HL-60 (cell line): ENCODE measurements at regions not wholly inside any gene's neighbourhood (a gene's known extent, or its start where the extent isn't known, plus 50 kb on each side); places are given as distances from the start of the nearest gene placed in this dataset.

Experiments used
- DNase-seq, 2 experiments: peaks; one replicate each; pipeline ENCODE4 v3.0.0-alpha.2; 2010 to 2020; ENCODE audit warnings: low read depth in 1 of 2, low spot score in 1 of 2
- H3K27ac ChIP-seq: fragments of 250-450 bp; sonication (Bioruptor Pico); replicated peaks from 2 replicates; pipeline ENCODE4 v1.5.1; 2020; ENCODE audit warnings: mild to moderate bottlenecking, moderate library complexity
- H3K27me3 ChIP-seq: fragments of 250-450 bp; sonication (Bioruptor Pico); 2 replicates; pipeline ENCODE4 v1.5.1; 2021; ENCODE audit warnings: mild to moderate bottlenecking, moderate library complexity; ENCODE audit not compliant: insufficient read depth, poor library complexity, severe bottlenecking
- H3K4me3 ChIP-seq: replicated peaks from 2 replicates; pipeline ENCODE4 v1.5.1; 2011; ENCODE audit warnings: mild to moderate bottlenecking, control low read depth, low read length; ENCODE audit not compliant: insufficient read depth
- CTCF ChIP-seq: IDR thresholded peaks from one replicate; pipeline ENCODE4 v1.5.1; 2011; ENCODE audit warnings: low read length, control low read depth, inconsistent platforms; ENCODE audit not compliant: insufficient read depth
- GABPA ChIP-seq: IDR thresholded peaks from 2 replicates; pipeline ENCODE4 v1.6.1; 2012; ENCODE audit warnings: low read depth
- POLR2AphosphoS5 ChIP-seq: IDR thresholded peaks from 2 replicates; pipeline ENCODE4 v1.6.1; 2012; ENCODE audit warnings: low read depth
- REST ChIP-seq: IDR thresholded peaks from 2 replicates; pipeline ENCODE4 v1.6.1; 2012; ENCODE audit warnings: low read depth; ENCODE audit not compliant: insufficient replicate concordance
- SPI1 ChIP-seq: IDR thresholded peaks from 2 replicates; pipeline ENCODE4 v1.6.1; 2012; ENCODE audit warnings: low read depth, mild to moderate bottlenecking, borderline replicate concordance

DNA sequence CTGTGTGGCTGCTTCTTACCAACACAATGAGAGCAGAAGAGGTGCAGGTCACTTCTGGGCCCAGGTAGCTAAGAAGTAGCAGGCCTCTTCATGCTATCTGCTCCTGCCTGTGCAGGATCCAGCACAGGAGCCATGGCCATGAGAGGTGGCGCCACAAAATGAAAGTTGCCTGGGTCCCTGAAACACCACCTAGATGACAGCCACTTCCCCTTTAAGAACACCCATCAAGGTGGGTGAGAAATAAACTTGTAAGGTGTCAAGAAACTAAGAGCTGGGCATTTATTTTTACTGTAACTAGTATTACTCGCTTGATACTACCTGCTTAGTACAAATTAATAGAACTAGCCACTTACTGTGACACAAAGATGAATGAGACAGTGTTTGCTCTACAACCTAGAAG, 484.6 kb upstream of the TBL1XR1 start:
- H3K27ac ChIP-seq, result no peak overlapping the region
- H3K4me3 ChIP-seq, result no peak overlapping the region
- peak; percentile 45; the same call in 1 of the 2 replicates for TF ChIP-seq SPI1
- TF ChIP-seq REST, result no peak
- no peak for TF ChIP-seq CTCF
- no peak for TF ChIP-seq GABPA
- H3K27me3 ChIP-seq, result no peaks in the 10 kb centered on the region
- DNase-seq, result no peak

DNA sequence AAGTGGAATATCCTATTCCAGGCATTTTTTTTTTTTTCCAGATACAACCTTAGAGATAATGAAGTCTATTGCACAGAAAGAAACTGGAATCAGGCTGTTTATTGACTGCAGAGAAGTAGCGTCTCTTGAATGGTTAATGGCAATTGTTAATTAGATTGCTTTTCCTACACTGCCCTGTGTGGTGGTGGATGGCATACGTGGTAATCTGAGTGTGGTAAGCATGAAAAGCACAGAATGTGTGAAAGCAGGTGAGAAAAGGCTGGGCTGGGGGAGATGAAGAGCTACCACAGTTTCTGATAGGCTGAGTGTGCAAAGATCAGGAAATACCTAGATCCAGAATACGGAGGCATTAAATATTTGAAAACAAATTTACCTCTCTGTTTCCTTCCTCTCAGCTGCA, 486.3 kb upstream of the TBL1XR1 start:
- no peak for DNase-seq
- no peak for TF ChIP-seq CTCF
- no peak for TF ChIP-seq GABPA
- no peak for TF ChIP-seq REST
- no peak for TF ChIP-seq SPI1
- no peak for TF ChIP-seq POLR2AphosphoS5
- H3K27ac ChIP-seq, result no peak overlapping the region
- H3K4me3 ChIP-seq, result no peak overlapping the region
- H3K27me3 ChIP-seq, result no peaks in the 10 kb centered on the region

DNA sequence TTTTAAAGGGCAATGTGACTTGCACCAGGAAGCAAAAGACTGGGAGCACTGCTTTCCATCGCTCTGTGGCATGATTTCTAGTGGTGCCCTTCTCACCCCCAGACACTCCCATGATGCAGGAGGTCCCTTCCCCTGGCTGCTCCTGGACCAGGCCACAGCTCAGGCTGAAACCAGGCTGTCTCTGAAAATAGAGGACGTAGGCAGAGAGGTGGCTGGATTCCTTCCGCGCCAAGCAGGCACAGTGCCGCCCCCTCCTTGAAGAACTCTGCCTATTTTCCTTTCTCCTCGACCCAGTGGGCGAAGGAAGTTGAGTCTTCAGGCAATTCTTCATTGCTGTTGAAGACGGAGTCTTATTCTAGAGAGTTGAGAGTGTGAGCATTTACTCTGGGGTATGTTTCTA, 489.4 kb upstream of the TBL1XR1 start:
- H3K27me3 ChIP-seq, result no peaks in the 10 kb centered on the region
- H3K27ac ChIP-seq, result no peak overlapping the region
- DNase-seq, result no peak
- H3K4me3 ChIP-seq, result no peak overlapping the region
- TF ChIP-seq SPI1 (no peak), POLR2AphosphoS5 (no peak), REST (no peak), GABPA (no peak)

DNA sequence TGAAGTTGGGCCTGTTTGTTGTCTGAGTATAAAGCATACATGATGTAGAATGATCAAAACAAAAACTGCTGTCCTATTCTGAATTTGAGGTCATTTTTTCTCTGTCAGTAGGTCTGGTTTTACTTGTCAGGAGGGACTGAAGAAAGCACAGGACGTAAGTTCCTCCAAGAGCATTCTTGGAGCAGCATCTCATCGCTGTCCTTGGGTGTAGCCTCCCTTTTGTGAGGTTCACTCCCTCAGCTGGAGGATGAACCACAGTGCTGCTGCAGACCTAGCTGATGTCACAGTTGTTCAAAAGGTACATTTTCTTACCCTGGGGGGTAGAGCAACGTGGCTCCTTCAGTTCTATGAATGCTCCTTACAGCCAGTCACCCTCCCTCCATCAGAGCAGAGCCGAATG, 490.0 kb upstream of the TBL1XR1 start:
- no peak overlapping the region for H3K27ac ChIP-seq
- DNase-seq, result no peak
- TF ChIP-seq GABPA (no peak), SPI1 (no peak), POLR2AphosphoS5 (no peak)
- H3K27me3 ChIP-seq, result no peaks in the 10 kb centered on the region
- no peak overlapping the region for H3K4me3 ChIP-seq
